NCI-H2107 (cell line): ENCODE measurements at regions not wholly inside any gene's neighbourhood (a gene's known extent, or its start where the extent isn't known, plus 50 kb on each side); places are given as distances from the start of the nearest gene placed in this dataset.

Experiments used
- DNase-seq: peaks from one replicate; lab custom pipeline; 2025; lab: John Stamatoyannopoulos, UW

GRCh38 chr2:103959174-103960128 is 894.5 kb upstream of the POU3F3 start:
- DNase-seq: peak; percentile 14

DNA sequence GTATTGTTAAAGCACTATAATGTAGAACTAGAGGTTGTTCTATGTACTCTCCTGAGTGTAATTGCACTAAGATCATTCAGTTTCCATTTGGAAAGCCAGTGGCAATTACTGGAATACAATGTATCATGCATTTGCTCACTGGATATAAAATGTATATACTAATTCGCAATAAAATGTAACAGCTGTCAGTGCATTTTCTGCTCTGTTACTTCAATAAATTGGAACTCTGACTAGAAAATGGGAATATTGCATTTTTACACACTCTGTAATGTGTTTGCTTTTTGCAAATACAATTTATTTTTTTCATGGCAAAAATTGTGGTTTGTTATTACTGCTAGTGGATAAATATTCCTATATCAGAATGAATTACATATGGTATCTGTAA is 893.8 kb upstream of the POU3F3 start:
- DNase-seq: no peak

DNA sequence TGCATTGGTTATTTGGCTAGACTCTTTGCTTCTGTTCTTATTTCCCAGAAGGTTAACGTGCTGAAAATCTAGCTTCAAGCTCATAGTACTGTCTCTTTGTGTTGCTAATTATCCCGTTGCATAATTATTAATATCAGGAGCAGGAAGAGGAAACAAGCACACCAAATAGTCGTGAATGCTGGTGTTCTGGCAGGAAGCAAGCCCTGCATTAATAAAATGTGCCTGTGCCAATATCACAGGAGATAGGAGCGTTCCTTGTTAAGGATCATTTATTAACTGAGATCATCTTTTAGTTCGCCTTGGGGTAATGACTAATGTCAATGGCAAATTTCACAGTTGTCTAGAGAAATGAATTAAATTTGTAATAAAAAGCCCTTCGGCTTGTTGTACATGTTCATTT is 893.0 kb upstream of the POU3F3 start:
- no peak for DNase-seq

DNA sequence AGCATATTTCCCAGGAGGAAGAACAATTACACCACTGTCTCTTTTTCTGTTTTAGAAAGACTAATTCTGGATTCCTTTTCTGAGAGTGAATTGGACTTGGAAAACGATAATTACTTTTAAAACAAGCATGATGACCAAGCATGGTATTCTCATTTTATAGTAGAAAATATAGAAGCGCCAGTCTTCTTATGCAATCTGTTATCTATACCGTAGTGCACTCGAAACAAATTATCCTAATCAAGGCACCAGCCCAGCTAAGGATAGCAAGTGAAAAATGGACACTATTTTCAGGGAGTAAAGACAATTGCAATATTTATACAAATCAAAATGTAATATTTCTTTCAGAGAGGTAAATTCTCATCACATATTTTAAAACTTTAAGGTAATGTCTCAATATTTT is 892.1 kb upstream of the POU3F3 start:
- no peak for DNase-seq

DNA sequence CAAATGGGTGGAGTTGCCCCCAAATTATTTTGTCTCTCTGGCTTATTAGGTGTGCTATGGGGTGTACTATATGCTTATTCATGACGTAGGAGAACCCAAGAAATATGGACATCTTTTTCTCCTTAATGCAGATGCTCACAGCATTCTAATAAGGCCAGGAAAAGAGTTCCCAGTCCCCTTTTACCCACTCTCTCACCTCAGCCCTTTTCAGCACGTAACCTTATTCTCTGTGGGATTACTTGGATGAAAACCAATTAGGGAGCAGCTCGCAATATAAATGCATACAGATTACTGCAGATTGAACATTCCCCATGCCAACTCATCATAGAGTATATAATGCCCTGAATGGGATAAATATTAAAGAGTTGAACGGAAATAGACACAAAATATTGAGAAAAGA is 891.2 kb upstream of the POU3F3 start:
- no peak for DNase-seq

DNA sequence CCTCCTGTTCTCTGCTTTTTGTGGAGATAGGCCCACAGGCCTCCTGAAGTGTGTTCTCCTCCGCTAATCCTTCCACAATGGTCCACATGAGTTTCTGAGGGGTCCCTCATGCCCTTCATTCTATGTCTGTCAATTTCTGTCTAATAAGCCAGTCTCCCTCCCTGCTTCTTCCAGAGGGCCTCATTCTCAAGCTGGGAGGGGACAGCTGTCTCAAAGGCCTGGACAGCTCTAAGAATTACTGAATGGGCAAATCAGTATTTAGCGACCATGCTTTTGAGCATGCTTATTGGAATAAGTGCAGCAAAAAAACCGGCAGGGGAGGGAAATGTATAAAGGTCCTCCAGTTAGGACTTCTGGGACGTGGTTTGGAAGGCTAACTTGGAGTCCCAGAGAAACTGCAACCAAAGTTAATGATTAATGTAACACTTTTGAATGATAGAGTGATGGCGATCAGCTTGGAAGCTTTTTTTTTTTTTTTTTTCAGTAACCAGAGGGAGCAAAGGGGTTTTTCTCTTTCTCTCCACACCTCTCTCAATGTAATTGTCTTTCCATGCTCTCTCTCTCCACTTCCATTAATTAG is 890.7 kb upstream of the POU3F3 start:
- no peak for DNase-seq

GRCh38 chr2:103977241-103977640 is 876.7 kb upstream of the POU3F3 start:
- DNase-seq: no peak

GRCh38 chr2:103977668-103978067 is 876.2 kb upstream of the POU3F3 start:
- no peak for DNase-seq

DNA sequence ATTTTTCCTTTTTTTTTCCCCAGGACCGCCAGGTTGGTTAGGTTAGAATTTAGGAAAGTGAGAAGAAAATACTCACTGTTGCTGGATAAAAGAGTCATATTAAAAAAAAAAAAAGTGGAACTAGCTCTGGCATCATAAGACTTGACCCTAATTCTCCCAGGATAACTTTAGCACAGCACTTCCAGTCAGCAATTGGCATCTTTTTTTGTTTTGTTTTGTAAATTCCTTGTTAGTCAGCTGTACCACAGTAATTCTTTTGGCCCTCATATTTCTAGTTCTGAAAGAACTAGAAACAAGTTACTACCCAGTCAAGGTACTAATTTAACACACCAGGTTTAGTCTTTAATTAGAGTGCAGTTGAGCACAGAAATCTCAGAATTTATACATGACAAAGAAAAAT is 873.5 kb upstream of the POU3F3 start:
- no peak for DNase-seq

- no peak for DNase-seq
These were observed 871.2 kb upstream of the POU3F3 start for GRCh38 chr2:103982691-103983090.

DNA sequence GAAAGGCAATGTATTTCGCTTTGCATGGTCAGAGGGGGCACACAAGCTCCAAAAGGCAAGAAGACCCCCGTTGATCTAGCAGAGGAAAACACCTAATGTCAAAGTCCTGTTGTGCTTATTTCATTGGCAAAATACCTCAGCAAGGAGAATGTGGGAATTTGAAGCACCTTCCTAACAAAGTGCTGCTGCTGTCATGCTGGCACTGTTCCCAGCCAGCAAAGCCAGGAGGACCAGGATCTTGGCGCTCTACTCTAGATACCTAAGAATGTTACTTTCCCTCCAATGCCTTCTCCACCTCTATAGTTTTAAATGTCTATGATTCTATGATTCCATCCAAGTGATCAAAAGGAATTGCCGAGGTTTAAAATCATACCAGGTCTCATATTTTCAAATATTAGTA is 867.9 kb upstream of the POU3F3 start:
- no peak for DNase-seq

- no peak for DNase-seq
These were observed 862.3 kb upstream of the POU3F3 start for GRCh38 chr2:103991591-103991990.

DNA sequence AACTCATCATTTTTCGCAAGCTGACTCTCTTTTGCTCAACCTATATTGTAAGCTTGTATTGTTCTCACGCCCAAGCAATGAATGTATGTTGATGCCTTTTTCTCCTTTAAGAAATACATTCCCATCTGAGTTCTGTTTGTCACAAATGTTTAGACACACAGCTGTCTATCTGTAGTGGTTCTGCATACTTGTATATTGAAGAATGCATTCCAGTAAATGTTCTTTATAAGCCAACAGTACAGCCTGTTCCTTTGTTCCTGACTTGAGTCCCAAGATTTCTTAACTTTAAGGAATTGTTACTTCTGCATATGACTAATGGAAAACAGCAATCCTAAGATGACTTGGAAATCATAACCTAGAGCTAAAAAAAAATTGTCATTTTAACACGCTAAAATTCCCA is 849.1 kb upstream of the POU3F3 start:
- DNase-seq: no peak

GRCh38 chr2:104016801-104017200 is 837.1 kb upstream of the POU3F3 start:
- DNase-seq: no peak

DNA sequence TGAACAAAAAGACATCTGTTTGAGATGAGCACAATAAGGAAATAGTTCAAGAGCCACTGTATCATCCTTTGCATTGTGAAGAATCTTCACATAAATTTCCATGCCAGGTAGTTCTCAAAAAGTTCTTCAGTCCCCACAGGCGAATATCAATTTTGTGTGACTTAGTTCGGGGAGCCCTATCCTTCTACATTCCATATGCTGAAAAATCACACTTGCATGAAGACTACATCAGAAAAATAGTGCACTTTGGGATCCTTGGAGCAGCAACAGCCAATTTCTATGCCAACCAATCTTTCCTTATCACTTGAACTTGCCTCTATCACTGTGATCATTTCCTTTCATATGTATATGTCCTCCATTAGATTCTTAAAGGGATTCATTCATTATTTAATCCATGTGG is 830.6 kb upstream of the POU3F3 start:
- DNase-seq: no peak

GRCh38 chr2:104023765-104024164 is 830.1 kb upstream of the POU3F3 start:
- no peak for DNase-seq

- DNase-seq: no peak
These were observed 828.6 kb upstream of the POU3F3 start for GRCh38 chr2:104025295-104025694.

GRCh38 chr2:104026725-104027124 is 827.2 kb upstream of the POU3F3 start:
- no peak for DNase-seq

DNA sequence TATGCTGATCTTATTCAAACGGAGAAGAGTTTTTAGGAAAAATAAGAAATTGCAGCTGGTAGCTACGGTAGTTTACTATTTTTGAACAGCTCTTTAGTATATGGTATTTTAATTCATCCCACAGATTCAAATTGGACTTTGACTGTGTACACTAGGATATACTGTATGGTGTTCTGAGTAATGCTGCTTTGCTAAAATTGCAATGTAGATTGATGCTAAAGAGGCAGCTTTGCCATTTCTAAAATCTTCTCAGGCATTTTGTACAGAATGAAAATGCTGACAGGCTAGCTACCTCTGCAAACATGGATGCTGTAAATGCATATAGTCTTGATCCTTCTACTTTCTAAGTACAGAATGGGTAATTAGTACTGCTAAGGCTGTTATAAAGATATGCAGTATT is 826.6 kb upstream of the POU3F3 start:
- no peak for DNase-seq

GRCh38 chr2:104028061-104028460 is 825.9 kb upstream of the POU3F3 start:
- no peak for DNase-seq

GRCh38 chr2:104033399-104033798 is 820.5 kb upstream of the POU3F3 start:
- no peak for DNase-seq

DNA sequence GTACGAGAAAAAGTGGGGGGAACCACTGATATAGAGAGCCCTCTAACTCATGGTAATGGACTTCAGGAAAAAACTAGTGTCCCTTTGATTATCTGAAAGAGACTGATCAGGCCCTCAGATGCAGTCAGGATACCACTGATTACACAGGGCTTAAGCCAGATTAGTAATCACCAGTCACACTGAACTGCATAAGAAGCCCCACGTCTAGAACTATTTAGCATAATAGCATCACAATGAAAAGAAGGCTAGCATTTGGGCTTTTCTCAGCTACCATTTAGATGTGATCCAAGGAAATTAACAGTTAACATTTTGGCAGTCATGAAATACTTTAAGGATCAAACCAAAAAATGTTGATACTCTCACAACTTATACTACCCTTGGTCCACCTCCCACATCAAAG is 813.1 kb upstream of the POU3F3 start:
- no peak for DNase-seq

DNA sequence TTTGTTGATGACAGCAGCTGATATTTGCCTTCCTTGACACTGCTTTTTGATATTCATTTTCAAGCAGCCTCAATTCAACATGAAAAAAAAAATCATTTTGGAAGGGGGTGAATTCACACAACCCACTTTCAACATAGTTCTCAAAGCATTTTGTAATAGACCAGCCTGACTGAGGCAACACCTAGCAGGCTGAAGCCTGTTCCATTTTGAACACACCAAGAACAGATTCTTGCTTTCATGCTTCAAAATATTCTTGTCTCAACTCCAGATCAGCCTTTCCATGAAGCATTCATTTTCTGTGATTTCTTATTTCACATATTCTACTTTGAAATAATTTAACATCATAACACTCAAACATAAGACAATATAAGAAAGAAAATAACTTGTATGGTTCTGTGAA is 812.6 kb upstream of the POU3F3 start:
- DNase-seq: no peak

DNA sequence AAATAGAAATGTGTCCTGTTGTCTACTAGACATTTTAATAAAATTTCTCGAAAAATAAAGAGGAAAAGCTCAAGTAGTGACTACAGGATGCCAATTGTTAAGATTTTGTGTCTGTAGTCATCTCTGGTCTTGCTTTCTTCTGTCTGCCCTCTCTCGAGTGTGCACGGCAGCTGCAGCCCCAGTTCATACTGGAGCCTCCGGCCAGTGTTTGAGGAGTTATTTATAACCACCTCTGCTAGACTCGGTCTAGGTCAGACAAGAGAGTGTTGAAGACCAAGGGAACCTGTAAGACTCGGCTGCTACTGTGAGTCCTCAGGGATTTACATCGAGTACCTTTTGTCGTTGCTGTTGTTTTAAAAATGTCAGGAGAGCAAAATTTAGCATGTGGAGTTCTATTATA is 810.1 kb upstream of the POU3F3 start:
- no peak for DNase-seq
